ENCODE measurements at regions not wholly inside any gene's neighbourhood (a gene's known extent, or its start where the extent isn't known, plus 50 kb on each side); places are given as distances from the start of the nearest gene placed in this dataset.

DNA sequence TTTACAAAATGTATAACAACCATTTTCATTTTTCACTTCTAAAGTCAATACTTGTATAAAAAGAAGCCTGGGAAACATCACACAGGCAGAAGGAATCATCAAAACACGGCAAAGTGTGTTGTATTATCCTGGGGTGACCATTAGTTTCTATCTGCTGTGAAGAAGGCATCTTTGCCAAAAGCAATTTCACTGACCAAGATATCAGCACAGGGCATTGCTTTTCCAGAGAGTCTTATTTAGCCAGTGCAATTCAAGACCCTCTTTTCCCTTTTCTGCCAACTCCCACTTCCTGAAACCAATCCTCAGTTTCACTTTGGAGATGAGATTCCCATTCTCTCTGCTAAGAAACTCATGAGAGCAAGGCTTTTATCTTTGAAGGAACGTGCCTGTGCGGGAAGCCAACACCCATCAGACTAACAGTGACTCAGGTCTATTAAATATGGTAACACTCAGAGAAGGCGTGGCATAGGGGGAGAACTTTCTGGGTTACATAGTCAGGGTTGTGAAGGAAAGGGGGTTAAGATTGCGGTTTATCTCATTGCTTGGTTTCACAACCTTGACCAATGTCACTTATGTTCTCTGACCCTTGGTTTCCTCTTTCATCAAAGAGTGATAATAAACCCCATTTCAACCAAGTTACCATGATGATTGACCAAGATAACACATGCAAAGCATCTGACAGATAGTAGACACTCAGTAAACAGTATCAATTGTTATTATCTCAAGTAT is 666.9 kb upstream of the KLF4 start:
- DNase-seq (no peak), ATAC-seq (ENCODE audit: poor library complexity) (no peak)
- intact Hi-C loops (cut with DNase I), result no loop called here

GRCh38 chr9:108153416-108153815 is 663.8 kb upstream of the KLF4 start:
- intact Hi-C loops (cut with DNase I), result no loop called here
- ATAC-seq (ENCODE audit: poor library complexity), result no peak
- DNase-seq, result no peak

DNA sequence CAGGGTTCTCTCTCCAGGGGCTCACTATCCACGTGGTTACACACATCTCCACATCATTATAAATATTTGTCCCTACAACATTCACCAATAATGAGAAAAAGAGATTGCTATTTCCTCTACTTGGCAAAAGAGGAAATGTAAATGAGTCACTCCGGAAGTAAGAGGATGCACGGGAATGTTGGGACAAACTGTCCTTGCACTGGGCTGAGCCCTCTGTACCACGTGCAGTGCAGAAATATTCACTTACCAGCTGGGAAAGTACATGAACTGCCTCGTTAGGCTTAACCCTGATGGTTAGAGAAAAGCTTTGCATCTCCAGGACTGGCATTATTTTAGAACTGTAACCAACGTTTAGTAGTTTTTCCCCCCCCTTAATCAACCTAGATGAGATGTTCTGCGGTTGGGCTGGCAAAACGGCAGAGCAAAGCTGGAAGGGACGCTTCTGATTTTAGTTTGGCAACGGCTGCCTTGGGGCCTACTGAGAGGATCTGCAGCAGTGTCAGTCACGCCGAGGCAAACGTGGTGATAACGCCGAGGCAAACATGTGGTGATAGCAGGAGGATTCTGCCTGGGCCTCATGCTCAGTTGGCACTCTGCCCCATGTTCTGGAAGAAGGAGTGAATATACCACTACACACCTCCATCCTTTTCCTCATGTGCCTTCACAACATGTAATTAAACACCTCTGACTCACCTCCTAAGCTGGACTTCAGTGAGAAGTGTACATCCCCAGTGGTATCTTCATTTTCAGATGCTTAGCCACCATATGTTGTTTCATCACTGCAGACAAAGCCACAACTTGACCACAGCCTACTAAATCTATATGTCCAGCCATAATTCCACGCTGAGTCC is 661.4 kb upstream of the KLF4 start:
- DNase-seq (peak; percentile 56), ATAC-seq (ENCODE audit: poor library complexity) (peak; percentile 89)
- intact Hi-C loops (cut with DNase I), result no loop called here

- DNase-seq, result no peak
- intact Hi-C loops (cut with DNase I), result no loop called here
- ATAC-seq (ENCODE audit: poor library complexity), result no peak
Measured at GRCh38 chr9:108149326-108149725, 659.8 kb upstream of the KLF4 start.

DNA sequence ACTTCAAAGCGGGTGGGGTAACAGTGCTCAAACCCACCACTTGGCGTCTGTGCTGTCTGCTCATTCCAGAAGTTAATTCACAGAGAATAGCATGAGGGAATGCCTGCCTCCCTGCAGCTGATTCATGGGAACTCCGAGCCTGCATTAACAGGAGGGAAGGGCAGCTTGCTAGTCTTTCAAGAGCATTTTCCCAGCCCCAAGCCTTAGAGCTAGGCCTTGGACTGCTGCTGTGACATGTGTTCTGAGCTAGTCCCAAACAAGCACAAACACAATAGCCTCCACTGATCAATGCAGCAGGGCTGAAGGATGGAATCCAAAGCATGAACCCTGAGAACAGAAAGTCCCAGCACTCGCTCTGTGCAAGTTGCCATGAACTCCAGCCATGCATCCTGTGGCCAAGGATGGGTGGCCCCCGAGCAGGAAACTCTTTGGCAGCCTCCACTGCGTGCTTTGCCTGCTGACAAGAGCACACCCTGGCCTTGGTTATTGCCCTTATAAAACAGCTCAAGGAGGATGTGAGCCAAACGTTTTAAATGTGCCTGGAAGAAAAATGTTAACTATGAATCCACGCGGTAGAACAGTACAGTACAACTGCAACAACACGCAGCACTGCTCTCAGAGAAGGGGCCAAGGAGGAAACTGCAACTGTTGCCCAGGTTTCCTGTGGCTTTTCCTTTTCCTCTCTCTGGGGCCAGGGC is 653.1 kb upstream of the KLF4 start:
- intact Hi-C loops (cut with DNase I), result no loop called here
- DNase-seq, result peak; percentile 92
- peak; percentile 98 for ATAC-seq (ENCODE audit: poor library complexity)

- ATAC-seq (ENCODE audit: poor library complexity) (peak; percentile 23), DNase-seq (no peak)
- intact Hi-C loops (cut with DNase I), result no loop called here
Measured at GRCh38 chr9:108142142-108142503, 652.6 kb upstream of the KLF4 start.

DNA sequence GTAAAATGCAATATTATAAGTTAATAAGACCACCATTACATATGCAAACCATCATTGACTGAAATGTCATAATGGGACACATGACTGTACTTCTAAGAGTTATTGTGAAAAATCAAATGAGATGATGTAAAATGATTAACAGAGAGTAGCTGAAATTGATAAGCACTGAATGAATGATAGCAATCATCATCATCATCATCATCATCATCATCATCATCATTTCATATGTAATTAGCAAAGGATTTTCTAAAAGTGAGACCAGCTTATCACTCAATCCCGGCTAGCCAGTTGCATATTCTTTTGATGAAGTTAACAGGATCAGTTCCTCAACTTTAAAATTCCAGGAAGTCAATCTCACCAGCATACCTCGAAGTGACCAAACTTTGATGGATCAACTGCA is 650.3 kb upstream of the KLF4 start:
- DNase-seq (no peak), ATAC-seq (ENCODE audit: poor library complexity) (no peak)
- intact Hi-C loops (cut with DNase I), result no loop called here

GRCh38 chr9:108138516-108138915 is 648.9 kb upstream of the KLF4 start:
- no peak for DNase-seq
- no peak for ATAC-seq (ENCODE audit: poor library complexity)
- intact Hi-C loops (cut with DNase I), result no loop called here

DNA sequence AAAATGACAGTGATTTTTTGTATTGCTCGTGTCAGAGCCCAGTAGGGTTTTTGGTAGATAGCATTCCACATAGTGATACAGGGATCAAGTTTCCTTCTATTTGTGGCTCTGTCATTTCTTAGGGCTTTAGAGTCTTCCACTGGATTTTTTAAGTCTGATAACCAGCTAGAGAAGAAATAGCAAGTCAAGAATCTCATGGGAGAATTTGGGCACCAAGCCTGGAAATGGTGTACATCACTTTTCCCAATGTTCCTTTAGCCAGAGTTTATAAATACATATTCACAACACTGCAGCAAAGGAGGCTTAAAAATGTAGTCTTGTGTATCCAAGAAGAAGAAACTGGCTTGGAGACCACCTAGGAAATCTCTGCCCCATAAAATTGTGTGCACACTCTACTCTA is 647.1 kb upstream of the KLF4 start:
- DNase-seq, result no peak
- no peak for ATAC-seq (ENCODE audit: poor library complexity)
- intact Hi-C loops (cut with DNase I), result no loop called here

DNA sequence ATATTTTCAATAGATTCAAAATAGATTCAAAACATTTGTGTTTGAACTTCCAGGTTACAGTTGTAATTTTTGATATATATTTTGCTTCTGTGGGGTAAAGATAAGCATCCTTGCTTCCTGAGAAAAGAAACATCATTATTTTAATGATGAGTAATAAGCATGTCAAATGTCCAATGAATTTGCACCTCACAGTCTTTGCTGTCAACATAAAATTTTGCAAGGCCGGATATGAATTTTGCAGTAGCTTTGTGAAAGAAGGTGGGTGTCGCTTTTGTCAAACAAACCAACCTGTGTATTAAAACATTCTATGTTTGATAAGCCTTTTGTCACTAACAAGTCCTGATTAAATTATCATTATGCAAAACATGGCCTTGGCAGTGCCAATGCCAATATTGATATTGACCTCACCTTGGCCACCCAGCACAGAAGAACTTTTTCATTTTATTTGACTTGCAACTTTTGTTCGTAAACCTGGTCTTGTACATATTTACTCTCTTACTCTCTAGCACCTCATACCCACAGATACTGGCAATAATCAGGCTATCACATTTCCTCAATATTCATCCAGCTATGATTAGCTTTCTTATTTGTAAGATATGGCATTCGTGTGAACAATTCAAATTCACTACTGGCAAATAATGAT is 645.0 kb upstream of the KLF4 start:
- no peak for DNase-seq
- ATAC-seq (ENCODE audit: poor library complexity), result no peak
- intact Hi-C loops (cut with DNase I), result no loop called here

- no peak for DNase-seq
- intact Hi-C loops (cut with DNase I), result no loop called here
- no peak for ATAC-seq (ENCODE audit: poor library complexity)
Measured at GRCh38 chr9:108133680-108134079, 644.1 kb upstream of the KLF4 start.

GRCh38 chr9:108133101-108133500 is 643.5 kb upstream of the KLF4 start:
- intact Hi-C loops (cut with DNase I), result no loop called here
- ATAC-seq (ENCODE audit: poor library complexity), result no peak

GRCh38 chr9:108130905-108131304 is 641.3 kb upstream of the KLF4 start:
- ATAC-seq (ENCODE audit: poor library complexity) (no peak), DNase-seq (no peak)
- intact Hi-C loops (cut with DNase I), result no loop called here

More at GRCh38 chr9:108133101-108133500, 643.5 kb upstream of the KLF4 start:
- DNase-seq, result no peak

- DNase-seq, result no peak
- ATAC-seq (ENCODE audit: poor library complexity), result no peak
- intact Hi-C loops (cut with DNase I), result no loop called here
Measured at GRCh38 chr9:108125625-108126024, 636.1 kb upstream of the KLF4 start.

DNA sequence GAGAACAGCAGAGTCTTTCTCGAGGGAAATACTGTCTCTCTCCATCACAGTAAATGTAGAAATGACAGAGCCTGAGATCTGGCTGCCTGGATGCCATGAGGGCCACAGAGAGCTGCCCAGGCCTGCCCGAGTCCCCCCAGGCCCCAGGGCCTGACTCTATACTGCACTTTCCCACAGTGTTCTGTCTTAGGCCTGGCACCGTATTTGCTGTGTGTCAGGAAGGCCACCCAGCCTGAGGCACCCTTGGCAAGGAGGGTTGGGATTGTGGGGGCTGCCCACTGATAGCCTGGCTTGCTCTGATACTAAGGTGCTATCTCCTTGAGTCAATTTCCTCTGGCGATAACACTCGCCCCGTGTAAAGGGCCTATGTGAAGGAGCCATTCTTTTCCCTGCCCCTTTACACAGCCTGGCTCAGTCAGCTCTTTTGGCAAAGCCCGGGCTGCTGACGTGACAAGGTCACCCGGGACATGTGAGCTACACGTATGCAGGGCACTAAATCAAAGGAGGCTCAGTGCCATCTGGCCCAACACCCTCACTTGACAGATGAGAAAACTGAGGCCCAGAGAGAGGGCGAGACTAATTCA is 630.1 kb upstream of the KLF4 start:
- intact Hi-C loops (cut with DNase I), result no loop called here
- DNase-seq (peak; percentile 60), ATAC-seq (ENCODE audit: poor library complexity) (peak; percentile 58)

DNA sequence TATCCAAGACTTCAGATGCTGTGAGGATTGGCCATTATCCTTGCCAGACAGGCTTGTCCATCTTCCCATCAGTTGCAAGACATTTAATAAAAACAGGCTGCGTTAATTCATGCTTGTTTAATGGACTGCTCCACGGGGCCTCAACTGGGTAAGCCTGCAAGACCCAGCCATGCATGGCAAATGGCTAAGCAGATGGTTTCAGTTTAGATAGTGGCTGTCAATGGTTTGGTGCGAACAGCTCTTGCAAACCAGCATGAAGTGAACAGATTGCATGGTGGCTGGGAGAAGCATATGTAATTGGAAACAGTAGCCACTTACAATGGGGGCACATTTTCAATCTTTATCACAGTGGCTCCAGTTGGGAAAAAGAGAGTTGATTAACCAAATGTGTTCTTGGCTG is 628.2 kb upstream of the KLF4 start:
- no peak for DNase-seq
- intact Hi-C loops (cut with DNase I), result no loop called here

DNA sequence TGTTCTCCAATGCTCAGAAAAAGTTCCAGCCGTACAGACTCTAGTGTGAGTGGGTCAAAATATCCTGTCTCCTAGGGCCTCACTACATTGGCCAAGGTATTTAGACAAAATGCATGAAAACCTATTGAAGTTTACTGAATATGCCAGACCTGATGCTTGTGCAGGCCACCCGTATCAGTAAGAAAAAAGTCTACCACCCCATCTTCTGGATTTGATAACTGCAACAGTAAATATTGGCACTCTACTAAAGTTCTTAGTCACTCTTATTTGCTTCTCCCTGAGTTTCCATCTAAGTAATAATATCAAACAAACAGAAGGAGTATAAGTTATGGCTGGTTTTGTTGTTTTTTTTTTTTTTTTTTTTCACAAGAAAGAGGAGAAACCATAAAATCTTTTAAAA is 627.7 kb upstream of the KLF4 start:
- intact Hi-C loops (cut with DNase I), result no loop called here
- no peak for DNase-seq
- ATAC-seq (ENCODE audit: poor library complexity), result no peak

More for the DNA sequence above, 628.2 kb upstream of the KLF4 start:
- ATAC-seq (ENCODE audit: poor library complexity), result no peak

GRCh38 chr9:108113596-108113995 is 624.0 kb upstream of the KLF4 start:
- ATAC-seq (ENCODE audit: poor library complexity), result no peak
- intact Hi-C loops (cut with DNase I), result no loop called here

More at GRCh38 chr9:108113596-108113995, 624.0 kb upstream of the KLF4 start:
- DNase-seq, result no peak
